SU-DHL-6 (cell line): ENCODE measurements at regions not wholly inside any gene's neighbourhood (a gene's known extent, or its start where the extent isn't known, plus 50 kb on each side); places are given as distances from the start of the nearest gene placed in this dataset.

Experiments
- H2AFZ ChIP-seq: fragments of 200-600 bp; sonication (generic); 2 replicates; pipeline ENCODE4 v1.6.1; 2014; ENCODE audit warnings: low read depth, mild to moderate bottlenecking, moderate library complexity, mixed read lengths, antibody characterized with exemption, low read length; ENCODE audit not compliant: severe bottlenecking
- H3F3A ChIP-seq: fragments of 200-600 bp; shearing (Covaris generic); 2 replicates; pipeline ENCODE4 v1.6.0; 2016; ENCODE audit warnings: antibody characterized with exemption, mild to moderate bottlenecking; ENCODE audit not compliant: insufficient read depth
- H3K27ac ChIP-seq: fragments of 200-600 bp; sonication (generic); 2 replicates; pipeline ENCODE4 v1.5.1; 2016; ENCODE audit warnings: low read depth, mild to moderate bottlenecking, low read length, moderate library complexity, mixed read lengths
- H3K27me3 ChIP-seq: fragments of 200-600 bp; sonication (generic), shearing (Covaris generic); 2 replicates; pipeline ENCODE4 v1.6.0; 2014; ENCODE audit warnings: mild to moderate bottlenecking, low read length
- H3K36me3 ChIP-seq: fragments of 200-600 bp; sonication (generic); 2 replicates; pipeline ENCODE4 v1.6.1; 2014; ENCODE audit warnings: mild to moderate bottlenecking, low read length, mixed read lengths
- H3K4me2 ChIP-seq: fragments of 300-600, 200-600 bp; shearing (Covaris generic), sonication (generic); 2 replicates; pipeline ENCODE4 v1.6.0; 2014; ENCODE audit warnings: low read length, low read depth, mild to moderate bottlenecking; ENCODE audit not compliant: poor library complexity, severe bottlenecking
- H3K4me3 ChIP-seq: fragments of 200-600 bp; sonication (generic); 2 replicates; pipeline ENCODE4 v1.5.1; 2014; ENCODE audit warnings: antibody characterized with exemption, low read length, mild to moderate bottlenecking, mixed read lengths; ENCODE audit not compliant: insufficient read depth, poor library complexity, severe bottlenecking
- H3K79me2 ChIP-seq: fragments of 200-600 bp; sonication (generic); 2 replicates; pipeline ENCODE4 v1.6.1; 2014; ENCODE audit warnings: mild to moderate bottlenecking, low read length, moderate library complexity; ENCODE audit not compliant: insufficient read depth
- H3K9ac ChIP-seq: fragments of 200-600 bp; sonication (generic); 2 replicates; pipeline ENCODE4 v1.7.0; 2014; ENCODE audit warnings: mild to moderate bottlenecking, low read length
- H3K9me2 ChIP-seq: fragments of 200-600 bp; sonication (generic); replicated peaks from 2 replicates; pipeline ENCODE4 v1.6.1; 2014; ENCODE audit warnings: low read length; ENCODE audit not compliant: insufficient read depth
- H3K9me3 ChIP-seq: fragments of 200-600 bp; sonication (generic); 2 replicates; pipeline ENCODE4 v1.6.1; 2014; ENCODE audit warnings: low read length, mixed read lengths; ENCODE audit not compliant: insufficient read depth
- H4K20me1 ChIP-seq: fragments of 200-600 bp; sonication (generic); 2 replicates; pipeline ENCODE4 v1.6.1; 2014; ENCODE audit warnings: low read depth, mild to moderate bottlenecking, antibody characterized with exemption, low read length, moderate library complexity, mixed read lengths
- EZH2phosphoT487 ChIP-seq: fragments of 200-600 bp; sonication (generic), shearing (Covaris generic); conservative IDR thresholded peaks from 2 replicates; pipeline ENCODE4 v1.6.1; 2018; ENCODE audit warnings: mild to moderate bottlenecking, antibody characterized with exemption, low read length, moderate library complexity, mixed read lengths
- TF ChIP-seq, protein P1 (sequence below): fragments of 200-600 bp; sonication (generic); IDR thresholded peaks from one replicate; pipeline ENCODE4 v1.5.1; 2017; ENCODE audit warnings: antibody characterized with exemption, mild to moderate bottlenecking, low read length, moderate library complexity; ENCODE audit not compliant: insufficient read depth, poor library complexity, severe bottlenecking

DNA sequence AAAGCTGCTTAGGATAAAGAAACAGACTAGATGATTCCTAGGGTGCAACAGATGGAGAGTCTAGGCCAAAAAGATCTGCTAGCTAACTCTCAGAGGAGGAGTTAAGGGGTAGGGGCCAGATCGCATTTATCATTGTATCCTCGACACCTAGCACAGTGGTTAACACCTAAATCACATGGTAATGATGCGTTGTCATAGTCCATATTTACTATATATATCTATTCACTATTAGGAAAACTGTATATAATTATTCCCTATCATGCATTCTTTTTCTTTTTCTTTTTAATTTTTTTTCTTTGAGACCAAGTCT, 92.8 kb upstream of the SLC44A1 start:
- TF ChIP-seq, protein P1, sequence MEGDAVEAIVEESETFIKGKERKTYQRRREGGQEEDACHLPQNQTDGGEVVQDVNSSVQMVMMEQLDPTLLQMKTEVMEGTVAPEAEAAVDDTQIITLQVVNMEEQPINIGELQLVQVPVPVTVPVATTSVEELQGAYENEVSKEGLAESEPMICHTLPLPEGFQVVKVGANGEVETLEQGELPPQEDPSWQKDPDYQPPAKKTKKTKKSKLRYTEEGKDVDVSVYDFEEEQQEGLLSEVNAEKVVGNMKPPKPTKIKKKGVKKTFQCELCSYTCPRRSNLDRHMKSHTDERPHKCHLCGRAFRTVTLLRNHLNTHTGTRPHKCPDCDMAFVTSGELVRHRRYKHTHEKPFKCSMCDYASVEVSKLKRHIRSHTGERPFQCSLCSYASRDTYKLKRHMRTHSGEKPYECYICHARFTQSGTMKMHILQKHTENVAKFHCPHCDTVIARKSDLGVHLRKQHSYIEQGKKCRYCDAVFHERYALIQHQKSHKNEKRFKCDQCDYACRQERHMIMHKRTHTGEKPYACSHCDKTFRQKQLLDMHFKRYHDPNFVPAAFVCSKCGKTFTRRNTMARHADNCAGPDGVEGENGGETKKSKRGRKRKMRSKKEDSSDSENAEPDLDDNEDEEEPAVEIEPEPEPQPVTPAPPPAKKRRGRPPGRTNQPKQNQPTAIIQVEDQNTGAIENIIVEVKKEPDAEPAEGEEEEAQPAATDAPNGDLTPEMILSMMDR: no peak
- no peak for TF ChIP-seq EZH2phosphoT487
- Histone ChIP-seq H3K27ac (no peak overlapping the region), H3K79me2 (no peaks in the 10 kb centered on the region), H3K9me3 (no peaks in the 10 kb centered on the region), H4K20me1 (no peaks in the 10 kb centered on the region), H2AFZ (no peak overlapping the region), H3K9me2 (no peaks in the 10 kb centered on the region), H3F3A (no peaks in the 10 kb centered on the region), H3K27me3 (no peaks in the 10 kb centered on the region), H3K36me3 (no peaks in the 10 kb centered on the region), H3K9ac (no peak overlapping the region), H3K4me3 (no peak overlapping the region), H3K4me2 (no peak overlapping the region)

DNA sequence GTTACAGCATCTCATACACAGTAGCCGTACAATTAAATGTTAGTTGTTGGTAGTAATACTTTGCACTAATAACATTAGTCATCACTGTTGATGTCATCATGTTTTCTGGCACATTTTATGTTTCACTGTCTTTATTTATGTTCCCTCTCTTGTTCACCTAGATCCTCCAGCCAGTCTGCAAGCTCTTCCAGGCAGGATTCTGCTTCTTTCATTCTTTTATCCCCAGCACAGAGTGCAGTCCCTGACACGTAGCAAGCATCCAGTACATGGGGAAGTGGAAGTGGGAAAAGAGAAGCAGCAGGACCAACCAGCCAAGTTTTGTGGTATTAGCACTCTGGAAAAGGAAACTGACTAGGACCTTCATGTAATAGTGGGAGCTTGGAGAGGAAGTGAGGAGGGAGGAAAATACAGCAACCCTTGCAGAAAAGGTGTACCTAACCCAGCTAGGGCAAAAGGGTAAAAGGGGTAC, 89.7 kb upstream of the SLC44A1 start:
- Histone ChIP-seq H3K27me3 (no peaks in the 10 kb centered on the region), H3K4me2 (no peak overlapping the region), H3K36me3 (no peaks in the 10 kb centered on the region), H3K27ac (no peak overlapping the region), H2AFZ (no peak overlapping the region), H3K9me3 (no peaks in the 10 kb centered on the region), H3K9ac (no peak overlapping the region), H3F3A (no peaks in the 10 kb centered on the region), H3K9me2 (no peaks in the 10 kb centered on the region), H3K79me2 (no peaks in the 10 kb centered on the region), H4K20me1 (no peaks in the 10 kb centered on the region), H3K4me3 (no peak overlapping the region)
- TF ChIP-seq, protein P1: no peak
- TF ChIP-seq EZH2phosphoT487: no peak

DNA sequence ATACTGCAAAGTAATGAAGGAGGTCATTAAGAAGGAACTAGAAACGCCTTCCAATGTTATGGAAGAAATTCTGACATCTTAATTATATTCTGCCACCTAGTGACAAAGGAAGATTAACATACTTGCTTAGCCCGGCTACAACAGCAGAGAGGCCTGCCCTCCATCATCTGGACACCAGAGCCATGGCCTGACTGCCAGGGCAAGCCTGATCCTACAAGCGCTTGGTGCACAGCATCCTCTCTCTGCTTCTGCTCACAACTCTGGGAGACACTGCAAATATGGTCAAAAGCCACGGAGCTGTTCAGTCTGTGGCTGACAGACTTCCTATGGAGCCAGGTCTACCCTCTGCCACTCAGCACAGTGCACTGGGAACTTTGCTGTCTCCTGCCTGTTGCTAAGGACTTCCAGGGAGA, 87.3 kb upstream of the SLC44A1 start:
- no peaks in the 10 kb centered on the region for H3K9me3 ChIP-seq
- H3K79me2 ChIP-seq: no peaks in the 10 kb centered on the region
- H3K27me3 ChIP-seq: no peaks in the 10 kb centered on the region
- no peak for TF ChIP-seq EZH2phosphoT487
- TF ChIP-seq, protein P1: peak; percentile 32
- H3K4me3 ChIP-seq: no peak overlapping the region
- H3K9me2 ChIP-seq: no peaks in the 10 kb centered on the region
- no peaks in the 10 kb centered on the region for H3K36me3 ChIP-seq
- no peak overlapping the region for H3K27ac ChIP-seq
- H3K9ac ChIP-seq: no peak overlapping the region
- H2AFZ ChIP-seq: no peak overlapping the region
- no peak overlapping the region for H3K4me2 ChIP-seq
- no peaks in the 10 kb centered on the region for H4K20me1 ChIP-seq
- no peaks in the 10 kb centered on the region for H3F3A ChIP-seq

DNA sequence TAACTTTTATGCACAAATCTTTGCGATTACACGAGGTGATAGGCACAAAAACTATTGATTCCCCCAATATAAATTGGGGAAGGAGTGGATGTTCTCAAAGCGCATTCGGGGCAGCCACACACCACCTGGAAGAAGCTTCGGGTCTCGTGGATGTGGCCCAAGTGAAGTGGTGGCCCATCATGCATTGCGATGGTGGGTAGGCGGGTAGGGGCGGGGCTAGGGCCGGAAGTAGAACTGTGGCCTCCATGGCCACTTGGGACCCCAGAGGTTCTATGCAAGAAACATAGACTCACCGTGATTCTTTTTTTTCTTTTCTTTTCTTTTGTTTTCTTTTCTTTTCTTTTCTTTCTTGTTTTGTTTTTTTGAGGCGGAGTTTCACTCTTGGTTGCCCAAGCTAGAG, 86.4 kb upstream of the SLC44A1 start:
- Histone ChIP-seq H3K36me3 (no peaks in the 10 kb centered on the region), H3K79me2 (no peaks in the 10 kb centered on the region), H4K20me1 (no peaks in the 10 kb centered on the region), H3K9ac (no peak overlapping the region), H3F3A (no peaks in the 10 kb centered on the region), H3K4me3 (no peak overlapping the region), H3K9me2 (no peaks in the 10 kb centered on the region), H2AFZ (no peak overlapping the region), H3K4me2 (no peak overlapping the region), H3K27me3 (no peaks in the 10 kb centered on the region), H3K27ac (no peak overlapping the region), H3K9me3 (no peaks in the 10 kb centered on the region)
- TF ChIP-seq, protein P1: no peak
- TF ChIP-seq EZH2phosphoT487: no peak
